Body of pancreas (tissue), 4 donors: ENCODE measurements at regions not wholly inside any gene's neighbourhood (a gene's known extent, or its start where the extent isn't known, plus 50 kb on each side); places are given as distances from the start of the nearest gene placed in this dataset.

Experiments used
- ATAC-seq: fragments of 150-250 bp; one replicate; pipeline ENCODE4 v1.9.1; 2016
- DNase-seq, 4 donors: peaks; one replicate each; pipeline ENCODE4 v3.0.0-alpha.2; 2019
- H3K27ac ChIP-seq, 4 donors: fragments of 200-600 bp; sonication (generic); 1 replicate in 3 of 4; 2 replicates in 1 of 4; pipeline versions ENCODE4 v1.5.1 to v1.6.1; 2016 to 2019; ENCODE audit warnings: mild to moderate bottlenecking in 1 of 4, mixed read lengths in 1 of 4, moderate library complexity in 1 of 4
- H3K27me3 ChIP-seq, 2 donors: fragments of 200-600 bp; sonication (generic); one replicate each; pipeline ENCODE4 v1.6.0; 2016; ENCODE audit warnings: mild to moderate bottlenecking in 1 of 2
- H3K36me3 ChIP-seq, 2 donors: fragments of 200-600 bp; sonication (generic); replicated peaks in 1 of 2; 2 replicates each; pipeline ENCODE4 v1.5.1; 2016; ENCODE audit warnings: low read depth in 2 of 2; ENCODE audit not compliant: insufficient read depth in 1 of 2
- H3K4me1 ChIP-seq: fragments of 200-600 bp; sonication (generic); one replicate; pipeline ENCODE4 v1.6.0; 2016
- H3K4me3 ChIP-seq, 2 donors: fragments of 200-600 bp; sonication (generic); 1 replicate in 1 of 2; 2 replicates in 1 of 2; pipeline ENCODE4 v1.5.1; 2016 to 2019
- H3K9me3 ChIP-seq, 3 donors: fragments of 200-600 bp; sonication (generic); 1 replicate in 2 of 3; 2 replicates in 1 of 3; pipeline ENCODE4 v1.5.1; 2016
- CTCF ChIP-seq, 7 experiments: fragments of 450-650 bp in 4 of 7; fragments of 200-600 bp in 3 of 7; sonication (generic) in 3 of 7; IDR thresholded peaks; one replicate each; pipeline ENCODE4 v1.5.1; 2016 to 2019; ENCODE audit warnings: antibody characterized with exemption in 7 of 7
- POLR2A ChIP-seq, 3 donors: fragments of 450-650 bp; IDR thresholded peaks; one replicate each; pipeline ENCODE4 v1.6.1; 2016; ENCODE audit warnings: antibody characterized with exemption in 3 of 3, mild to moderate bottlenecking in 2 of 3
- WGBS, 2 donors: methylation state at CpG; one replicate each; pipeline ENCODE4 v1.1.5; 2017; 5-methylcytosine and 5-hydroxymethylcytosine counted together
- intact Hi-C: fragments of 100-400 bp; cut with DNase I; formaldehyde crosslinking; loops from one replicate; pipeline ENCODE4 v1.15.1; 2023

GRCh38 chr14:42523666-42524065 is 917.0 kb downstream of the LRFN5 start:
- intact Hi-C loops = no loop called here
- DNase-seq = no peak
- 46 to 50% methylated on average over 2 of the region's 2 CpGs for WGBS, 2 donors

GRCh38 chr14:42517806-42518500 is 911.3 kb downstream of the LRFN5 start:
- no peak for ATAC-seq
- TF ChIP-seq CTCF (IDR thresholded peaks at IDR 0.05) (no peak), POLR2A (IDR thresholded peaks at IDR 0.05) (no peak)
- Histone ChIP-seq H3K4me3 (no peak overlapping the region), H3K27me3 (no peaks in the 10 kb centered on the region), H3K27ac (no peak overlapping the region), H3K9me3 (no peaks in the 10 kb centered on the region), H3K36me3 (no peaks in the 10 kb centered on the region), H3K4me1 (no peaks in the 10 kb centered on the region)
- WGBS, 2 donors = 15 to 55% methylated on average over 2 of the region's 2 CpGs
- intact Hi-C loops = no loop called here
- DNase-seq = no peak

More at GRCh38 chr14:42523666-42524065, 917.0 kb downstream of the LRFN5 start:
- TF ChIP-seq POLR2A (IDR thresholded peaks at IDR 0.05) (no peak), CTCF (IDR thresholded peaks at IDR 0.05) (no peak)
- Histone ChIP-seq H3K4me3 (no peak overlapping the region), H3K4me1 (no peaks in the 10 kb centered on the region), H3K9me3 (no peaks in the 10 kb centered on the region), H3K36me3 (no peaks in the 10 kb centered on the region), H3K27ac (no peak overlapping the region), H3K27me3 (no peaks in the 10 kb centered on the region)
- ATAC-seq = no peak

GRCh38 chr14:42513837-42514236 is 907.2 kb downstream of the LRFN5 start:
- DNase-seq (no peak), ATAC-seq (no peak)
- intact Hi-C loops = no loop called here
- Histone ChIP-seq H3K9me3 (no peaks in the 10 kb centered on the region), H3K27ac (no peak overlapping the region), H3K36me3 (no peaks in the 10 kb centered on the region), H3K4me1 (no peaks in the 10 kb centered on the region), H3K4me3 (no peak overlapping the region), H3K27me3 (no peaks in the 10 kb centered on the region)
- no peak for TF ChIP-seq CTCF (IDR thresholded peaks at IDR 0.05)
- TF ChIP-seq POLR2A (IDR thresholded peaks at IDR 0.05) = no peak
- WGBS, 2 donors = 63 to 82% methylated on average over 1 of the region's 1 CpG

- Histone ChIP-seq H3K4me3 (no peak overlapping the region), H3K4me1 (no peaks in the 10 kb centered on the region), H3K27me3 (no peaks in the 10 kb centered on the region), H3K36me3 (no peaks in the 10 kb centered on the region), H3K9me3 (no peaks in the 10 kb centered on the region), H3K27ac (no peak overlapping the region)
- ATAC-seq (no peak), DNase-seq (no peak)
- TF ChIP-seq CTCF (IDR thresholded peaks at IDR 0.05) = no peak
- no peak for TF ChIP-seq POLR2A (IDR thresholded peaks at IDR 0.05)
- intact Hi-C loops = no loop called here
- WGBS, 2 donors = 60% methylated on average over 1 of the region's 1 CpG
Measured at GRCh38 chr14:42510071-42510470, 903.4 kb downstream of the LRFN5 start.
